WTC11 (cell line): ENCODE measurements at regions not wholly inside any gene's neighbourhood (a gene's known extent, or its start where the extent isn't known, plus 50 kb on each side); places are given as distances from the start of the nearest gene placed in this dataset.

ENCODE experiments used
- ATAC-seq: fragments of 200-7000 bp; cut with Tn5 transposase; 2 replicates; pipeline ENCODE4 v1.10.0; 2021; ENCODE audit warnings: mild to moderate bottlenecking, moderate library complexity
- CTCF ChIA-PET: fragments of 300-600 bp; sonication (Branson Sonifier 250); formaldehyde crosslinking; loops from one replicate; lab custom pipeline; 2021; ENCODE audit warnings: antibody characterized with exemption; lab: Charles Lee
- POLR2A ChIA-PET: fragments of 350-600 bp; sonication (Branson Sonifier 250); formaldehyde crosslinking; loops from one replicate; lab custom pipeline; 2021; ENCODE audit warnings: antibody characterized with exemption; lab: Charles Lee
- DNase-seq: peaks from one replicate; pipeline ENCODE4 v3.0.0; 2021; ENCODE audit warnings: low spot score
- H3K27ac Mint-ChIP-seq: 2 replicates; pipeline ENCODE4 v1.8.0; 2021; ENCODE audit warnings: mixed read lengths
- H3K27me3 Mint-ChIP-seq: 2 replicates; pipeline ENCODE4 v1.8.0; 2021; ENCODE audit warnings: low read depth, mild to moderate bottlenecking, moderate library complexity, mixed read lengths
- H3K36me3 Mint-ChIP-seq: 2 replicates; pipeline ENCODE4 v1.8.0; 2021; ENCODE audit warnings: mixed read lengths
- H3K4me1 Mint-ChIP-seq: 2 replicates; pipeline ENCODE4 v1.8.0; 2022; ENCODE audit warnings: mixed read lengths
- H3K4me3 Mint-ChIP-seq: 2 replicates; pipeline ENCODE4 v1.8.0; 2021; ENCODE audit warnings: mild to moderate bottlenecking, moderate library complexity, mixed read lengths
- H3K9me3 Mint-ChIP-seq: 2 replicates; pipeline ENCODE4 v1.8.0; 2021; ENCODE audit warnings: mixed read lengths
- ATF2 ChIP-seq: sonication (generic); formaldehyde crosslinking; IDR thresholded peaks from 2 replicates; pipeline ENCODE4 v1.8.1; 2022; ENCODE audit warnings: low read depth, missing genetic modification reagents, borderline replicate concordance
- CTCF ChIP-seq: fragments of 200-600 bp; IDR thresholded peaks from 2 replicates; pipeline ENCODE4 v1.8.0; 2022; ENCODE audit warnings: antibody characterized with exemption
- FOXK1 ChIP-seq: sonication (generic); formaldehyde crosslinking; IDR thresholded peaks from 2 replicates; pipeline ENCODE4 v1.8.0; 2022; ENCODE audit warnings: mild to moderate bottlenecking, moderate library complexity, missing genetic modification reagents
- HMGXB4 ChIP-seq: sonication (generic); formaldehyde crosslinking; IDR thresholded peaks from 2 replicates; pipeline ENCODE4 v1.8.1; 2023; ENCODE audit warnings: mild to moderate bottlenecking, moderate library complexity, missing genetic modification reagents
- KAT7 ChIP-seq: sonication (generic); formaldehyde crosslinking; IDR thresholded peaks from 2 replicates; pipeline ENCODE4 v1.8.1; 2023; ENCODE audit warnings: missing genetic modification reagents, mild to moderate bottlenecking, borderline replicate concordance
- SOX15 ChIP-seq: fragments of 250-450 bp; sonication (Bioruptor Pico); IDR thresholded peaks from 2 replicates; pipeline ENCODE4 v1.9.0; 2021; ENCODE audit warnings: mild to moderate bottlenecking
- STAT6 ChIP-seq: sonication (generic); formaldehyde crosslinking; conservative IDR thresholded peaks from 2 replicates; pipeline ENCODE4 v1.8.1; 2023; ENCODE audit warnings: mild to moderate bottlenecking, low read depth, missing genetic modification reagents, moderate library complexity
- TEAD1 ChIP-seq: sonication (generic); formaldehyde crosslinking; IDR thresholded peaks from 2 replicates; pipeline ENCODE4 v1.8.0; 2022; ENCODE audit warnings: mild to moderate bottlenecking, missing genetic modification reagents
- USF1 ChIP-seq: sonication (generic); formaldehyde crosslinking; IDR thresholded peaks from 2 replicates; pipeline ENCODE4 v1.8.0; 2022; ENCODE audit warnings: mild to moderate bottlenecking, missing genetic modification reagents
- USF2 ChIP-seq: sonication (generic); formaldehyde crosslinking; IDR thresholded peaks from 2 replicates; pipeline ENCODE4 v1.8.1; 2023; ENCODE audit warnings: mild to moderate bottlenecking, missing genetic modification reagents, moderate library complexity
- ZNF138 ChIP-seq: sonication (generic); formaldehyde crosslinking; conservative IDR thresholded peaks from 2 replicates; pipeline ENCODE4 v1.8.1; 2022; ENCODE audit warnings: mild to moderate bottlenecking, moderate library complexity, missing genetic modification reagents
- ZNF281 ChIP-seq: sonication (generic); formaldehyde crosslinking; IDR thresholded peaks from 2 replicates; pipeline ENCODE4 v1.8.0; 2023; ENCODE audit warnings: mild to moderate bottlenecking, missing genetic modification reagents
- ZNF512 ChIP-seq: sonication (generic); formaldehyde crosslinking; IDR thresholded peaks from 2 replicates; pipeline ENCODE4 v1.8.1; 2022; ENCODE audit warnings: missing genetic modification reagents, borderline replicate concordance

GRCh38 chr2:200034816-200035215, 79.4 kb downstream of the MAIP1 start (continued):
- TF ChIP-seq ATF2 (CRISPR knock-in tag) (no peak), KAT7 (CRISPR knock-in tag) (no peak), ZNF512 (CRISPR knock-in tag) (no peak), ZNF281 (CRISPR knock-in tag) (no peak), USF2 (CRISPR knock-in tag) (no peak), USF1 (no peak), STAT6 (CRISPR knock-in tag) (no peak), HMGXB4 (CRISPR knock-in tag) (no peak), SOX15 (no peak)

- H3K9me3 Mint-ChIP-seq, result peaks cover 20% of the 10 kb centered on the region
- DNase-seq (no peak), ATAC-seq (peak; percentile 47)
- CTCF ChIA-PET, result interaction anchor here (1.0 to 3.7 kb wide), 3 partner anchors 15 to 66 kb away, joined by 4 to 11 read pairs (median 4); no protein-coding TSS in a partner anchor
- peaks cover 3% of the 10 kb centered on the region; the same call in 1 of the 2 replicates for H3K27me3 Mint-ChIP-seq
- POLR2A ChIA-PET, result no interaction called here
- H3K36me3 Mint-ChIP-seq, result peaks cover 12% of the 10 kb centered on the region
- no peak overlapping the region for H3K4me3 Mint-ChIP-seq
- TF ChIP-seq FOXK1 (CRISPR knock-in tag) (no peak), CTCF (no peak), ZNF138 (CRISPR knock-in tag) (no peak), TEAD1 (CRISPR knock-in tag) (no peak)
- H3K27ac Mint-ChIP-seq, result no peak overlapping the region
- H3K4me1 Mint-ChIP-seq, result peaks cover 17% of the 10 kb centered on the region
These were observed 84.6 kb downstream of the MAIP1 start for GRCh38 chr2:200039724-200040650.
